PC-3 (cell line): ENCODE measurements at regions not wholly inside any gene's neighbourhood (a gene's known extent, or its start where the extent isn't known, plus 50 kb on each side); places are given as distances from the start of the nearest gene placed in this dataset.

Experiments
- EZH2 ChIP-seq: fragments of 300-600 bp; sonication (generic); IDR thresholded peaks from one replicate; pipeline ENCODE4 v1.6.1; 2017; ENCODE audit warnings: antibody characterized with exemption, mild to moderate bottlenecking, low read length; ENCODE audit not compliant: unreplicated experiment
- EZH2phosphoT487 ChIP-seq: fragments of 300-600 bp; sonication (generic); IDR thresholded peaks from 2 replicates; pipeline ENCODE4 v1.6.1; 2018; ENCODE audit warnings: mild to moderate bottlenecking, antibody characterized with exemption, low read length, borderline replicate concordance
- TF ChIP-seq, protein P1 (sequence below): fragments of 300-600 bp; sonication (generic); conservative IDR thresholded peaks from 2 replicates; pipeline ENCODE4 v1.5.1; 2017; ENCODE audit warnings: antibody characterized with exemption, low read depth, mild to moderate bottlenecking, low read length

DNA sequence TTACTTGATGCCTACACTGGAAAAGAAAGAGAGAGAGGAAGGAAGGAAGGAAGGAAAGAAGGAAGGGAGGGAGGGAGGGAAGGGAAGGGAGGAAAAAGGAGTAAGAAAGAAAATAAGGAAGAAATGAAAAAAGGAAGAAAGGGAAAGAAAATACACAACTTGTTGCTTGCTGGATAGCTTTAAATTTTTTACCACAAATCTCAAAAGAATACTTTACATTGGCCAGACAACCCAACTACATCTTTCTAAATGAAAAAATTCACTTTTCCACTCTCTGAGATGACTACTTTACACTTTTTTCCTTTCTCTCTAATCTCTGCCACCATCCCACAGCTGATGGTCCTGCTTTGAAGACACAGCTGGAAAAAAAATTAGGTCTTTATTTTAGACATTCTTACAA lies 228.9 kb upstream of the FAM78B start:
- TF ChIP-seq, protein P1, sequence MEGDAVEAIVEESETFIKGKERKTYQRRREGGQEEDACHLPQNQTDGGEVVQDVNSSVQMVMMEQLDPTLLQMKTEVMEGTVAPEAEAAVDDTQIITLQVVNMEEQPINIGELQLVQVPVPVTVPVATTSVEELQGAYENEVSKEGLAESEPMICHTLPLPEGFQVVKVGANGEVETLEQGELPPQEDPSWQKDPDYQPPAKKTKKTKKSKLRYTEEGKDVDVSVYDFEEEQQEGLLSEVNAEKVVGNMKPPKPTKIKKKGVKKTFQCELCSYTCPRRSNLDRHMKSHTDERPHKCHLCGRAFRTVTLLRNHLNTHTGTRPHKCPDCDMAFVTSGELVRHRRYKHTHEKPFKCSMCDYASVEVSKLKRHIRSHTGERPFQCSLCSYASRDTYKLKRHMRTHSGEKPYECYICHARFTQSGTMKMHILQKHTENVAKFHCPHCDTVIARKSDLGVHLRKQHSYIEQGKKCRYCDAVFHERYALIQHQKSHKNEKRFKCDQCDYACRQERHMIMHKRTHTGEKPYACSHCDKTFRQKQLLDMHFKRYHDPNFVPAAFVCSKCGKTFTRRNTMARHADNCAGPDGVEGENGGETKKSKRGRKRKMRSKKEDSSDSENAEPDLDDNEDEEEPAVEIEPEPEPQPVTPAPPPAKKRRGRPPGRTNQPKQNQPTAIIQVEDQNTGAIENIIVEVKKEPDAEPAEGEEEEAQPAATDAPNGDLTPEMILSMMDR = no peak
- TF ChIP-seq EZH2 = no peak
- no peak for TF ChIP-seq EZH2phosphoT487
